Activated T-helper 17 cell treated with anti-CD3 and anti-CD28 coated beads, Interleukin-2, amount 50 U/mL, for 72 hours (primary cell): ENCODE measurements at regions not wholly inside any gene's neighbourhood (a gene's known extent, or its start where the extent isn't known, plus 50 kb on each side); places are given as distances from the start of the nearest gene placed in this dataset.
A peak's percentile ranks its signal among the peaks of the same experiment; 100 is the strongest.

Source experiments
- ATAC-seq: fragments of 150-1000 bp; cut with Tn5 transposase; replicated peaks from 2 replicates; pipeline ENCODE4 v1.10.0; 2021; ENCODE audit warnings: mild to moderate bottlenecking, moderate library complexity
- H3K27ac Mint-ChIP-seq: one replicate; pipeline ENCODE4 v1.8.0; 2022; ENCODE audit warnings: mixed read lengths
- H3K27me3 Mint-ChIP-seq: one replicate; pipeline ENCODE4 v1.8.0; 2022; ENCODE audit warnings: mixed read lengths
- H3K36me3 Mint-ChIP-seq: one replicate; pipeline ENCODE4 v1.8.0; 2022; ENCODE audit warnings: low read depth, mild to moderate bottlenecking, mixed read lengths
- H3K4me1 Mint-ChIP-seq: one replicate; pipeline ENCODE4 v1.8.0; 2022; ENCODE audit warnings: mixed read lengths
- H3K4me3 Mint-ChIP-seq: one replicate; pipeline ENCODE4 v1.8.0; 2022; ENCODE audit warnings: mild to moderate bottlenecking, mixed read lengths
- H3K9me3 Mint-ChIP-seq: one replicate; pipeline ENCODE4 v1.8.0; 2022; ENCODE audit warnings: mixed read lengths

DNA sequence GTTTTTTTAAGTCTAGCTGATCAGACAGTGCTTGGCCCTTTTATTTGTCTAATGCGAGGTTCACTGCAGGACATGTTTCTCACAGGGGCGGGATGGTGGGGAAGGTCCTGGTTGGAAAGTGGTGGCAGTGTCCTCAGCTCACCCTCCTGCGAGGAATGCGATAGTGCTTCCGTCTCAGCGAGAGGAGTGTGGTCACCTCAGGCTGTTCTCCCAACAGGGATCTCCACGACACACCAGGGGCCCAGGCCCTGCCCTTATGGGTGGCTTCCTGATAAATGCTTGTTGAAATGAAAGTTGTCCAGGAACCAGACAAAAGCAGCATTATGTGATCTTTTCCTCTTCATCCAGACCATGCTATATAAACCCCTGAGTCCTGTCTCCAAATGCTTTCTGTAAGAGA, 70.1 kb downstream of the BOLA3 start:
- H3K27me3 Mint-ChIP-seq, result no peaks in the 10 kb centered on the region
- H3K9me3 Mint-ChIP-seq, result no peaks in the 10 kb centered on the region
- H3K36me3 Mint-ChIP-seq, result peaks cover 86% of the 10 kb centered on the region
- H3K4me3 Mint-ChIP-seq, result no peak overlapping the region
- H3K27ac Mint-ChIP-seq, result peak overlapping the region; percentile 33
- H3K4me1 Mint-ChIP-seq, result peaks cover 16% of the 10 kb centered on the region
- ATAC-seq, result no peak

DNA sequence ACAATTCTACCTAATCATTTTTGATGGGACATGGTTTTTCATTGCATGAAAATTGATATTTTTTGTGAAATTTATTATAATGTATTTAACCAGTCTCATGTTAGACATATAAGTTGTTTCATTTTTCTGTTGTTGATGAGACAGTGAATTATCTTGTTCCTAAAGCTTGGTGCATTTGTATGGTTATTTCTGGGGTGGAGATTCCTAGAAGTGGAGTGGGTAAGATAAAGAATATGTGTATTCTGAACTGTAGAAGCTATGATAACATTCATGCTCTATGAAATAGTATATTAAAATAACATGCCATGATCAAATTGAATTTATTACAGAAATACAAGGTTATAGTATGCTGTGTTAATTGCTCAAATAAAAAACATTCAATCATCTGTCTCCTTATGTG, 69.2 kb downstream of the BOLA3 start:
- peaks cover 86% of the 10 kb centered on the region for H3K36me3 Mint-ChIP-seq
- peaks cover 16% of the 10 kb centered on the region for H3K4me1 Mint-ChIP-seq
- ATAC-seq, result no peak
- no peak overlapping the region for H3K4me3 Mint-ChIP-seq
- H3K27me3 Mint-ChIP-seq, result no peaks in the 10 kb centered on the region
- H3K27ac Mint-ChIP-seq, result no peak overlapping the region
- no peaks in the 10 kb centered on the region for H3K9me3 Mint-ChIP-seq

DNA sequence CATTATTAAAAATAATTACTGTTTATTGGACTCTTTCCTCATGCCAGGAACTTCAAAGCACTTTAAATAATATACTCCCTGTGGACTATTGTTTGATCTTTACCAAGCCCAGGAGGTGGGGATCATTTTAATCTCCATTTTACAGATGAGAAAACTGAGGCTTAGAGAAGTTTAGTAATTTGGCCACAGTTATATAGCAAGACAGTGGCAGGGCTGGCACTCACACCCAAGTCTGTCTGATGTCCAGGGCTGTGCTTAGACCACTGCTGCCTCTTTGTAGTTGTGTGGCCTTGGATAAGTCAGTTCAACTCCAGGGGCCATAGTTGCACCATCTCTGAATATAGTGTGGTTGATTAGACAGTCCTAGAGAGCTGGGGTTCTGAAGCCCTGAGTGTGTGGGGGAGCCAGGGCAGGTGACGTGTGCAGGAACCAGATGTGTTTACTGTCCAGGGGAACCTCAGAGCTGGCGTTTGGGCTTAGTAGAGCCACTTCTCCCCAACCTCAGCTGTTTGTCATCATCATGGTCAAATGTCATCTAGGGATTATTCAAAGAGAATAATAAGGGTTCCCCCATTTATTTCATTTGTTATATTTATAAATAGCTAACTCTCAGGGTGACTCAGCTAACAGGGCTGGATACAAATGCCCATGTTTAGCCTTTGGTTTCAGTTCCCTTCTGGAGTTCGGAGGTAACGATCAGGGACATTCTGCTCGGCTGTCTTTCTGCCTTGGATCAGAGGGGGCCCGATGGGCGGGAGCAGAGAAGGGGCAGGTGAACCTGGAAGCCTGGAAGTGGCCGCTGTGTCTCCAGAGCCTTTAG, 68.0 kb downstream of the BOLA3 start:
- no peak overlapping the region for H3K27ac Mint-ChIP-seq
- H3K36me3 Mint-ChIP-seq, result peaks cover 86% of the 10 kb centered on the region
- H3K9me3 Mint-ChIP-seq, result no peaks in the 10 kb centered on the region
- H3K4me3 Mint-ChIP-seq, result no peak overlapping the region
- H3K27me3 Mint-ChIP-seq, result no peaks in the 10 kb centered on the region
- ATAC-seq, result no peak
- peaks cover 11% of the 10 kb centered on the region for H3K4me1 Mint-ChIP-seq

DNA sequence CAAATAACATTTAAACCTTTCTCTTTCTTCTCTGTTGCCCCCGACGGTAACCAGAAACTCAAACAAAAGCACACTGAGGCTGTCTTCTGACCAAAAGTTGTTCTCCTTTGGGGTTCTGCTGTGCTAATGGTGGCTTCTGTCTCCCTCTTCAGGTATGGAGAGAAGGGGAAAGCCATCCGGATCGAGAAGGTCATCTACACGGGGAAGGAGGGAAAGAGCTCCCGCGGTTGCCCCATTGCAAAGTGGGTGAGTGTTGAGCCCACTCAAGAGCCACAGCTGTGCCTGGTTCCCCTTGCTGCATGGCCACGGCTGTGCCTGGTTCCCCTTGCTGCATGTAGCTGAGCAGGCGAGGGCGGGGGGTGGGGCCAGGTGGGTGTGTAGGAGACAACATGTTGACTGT, 67.4 kb downstream of the BOLA3 start:
- Mint-ChIP-seq H3K4me3 (no peak overlapping the region), H3K36me3 (peaks cover 86% of the 10 kb centered on the region), H3K27ac (no peak overlapping the region), H3K4me1 (peaks cover 11% of the 10 kb centered on the region), H3K9me3 (no peaks in the 10 kb centered on the region), H3K27me3 (no peaks in the 10 kb centered on the region)
- no peak for ATAC-seq

DNA sequence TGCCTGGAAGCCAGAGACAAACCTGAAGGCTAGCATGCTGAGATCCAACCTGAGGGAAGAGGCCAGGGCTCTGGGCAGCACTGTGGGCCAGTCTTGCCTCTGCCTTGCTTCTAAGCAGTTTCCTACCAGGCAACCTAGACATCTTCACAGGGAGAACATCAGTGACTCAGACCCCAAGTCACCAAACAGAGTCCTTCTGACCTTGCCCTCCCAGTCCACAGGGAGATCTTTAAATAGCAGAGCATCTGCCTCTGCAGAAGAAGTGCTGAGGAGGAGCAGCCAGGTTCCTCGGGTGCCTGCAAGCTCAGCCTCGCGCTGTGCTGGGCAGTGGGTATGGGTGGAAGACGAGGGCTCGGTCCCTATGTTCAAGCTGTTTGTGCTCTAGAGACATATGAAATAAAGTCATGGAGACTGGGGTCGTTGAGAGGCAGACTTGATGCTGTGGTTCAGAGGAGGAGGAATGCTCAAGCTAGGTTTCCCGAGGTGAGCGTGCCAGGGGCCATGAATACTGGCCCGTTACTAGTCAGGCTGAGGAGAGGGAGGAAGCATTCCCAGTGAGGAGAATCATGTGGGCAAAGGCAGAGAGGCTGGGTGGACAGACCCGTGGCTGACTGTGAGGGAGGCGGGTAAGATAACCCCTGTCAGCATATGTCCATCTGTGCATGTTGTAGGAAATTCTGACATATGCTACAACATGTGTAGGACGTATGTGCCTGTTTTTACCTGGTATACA, 66.5 kb downstream of the BOLA3 start:
- peaks cover 6% of the 10 kb centered on the region for H3K4me1 Mint-ChIP-seq
- no peak overlapping the region for H3K27ac Mint-ChIP-seq
- no peak for ATAC-seq
- H3K4me3 Mint-ChIP-seq, result no peak overlapping the region
- peaks cover 86% of the 10 kb centered on the region for H3K36me3 Mint-ChIP-seq
- no peaks in the 10 kb centered on the region for H3K9me3 Mint-ChIP-seq
- no peaks in the 10 kb centered on the region for H3K27me3 Mint-ChIP-seq

DNA sequence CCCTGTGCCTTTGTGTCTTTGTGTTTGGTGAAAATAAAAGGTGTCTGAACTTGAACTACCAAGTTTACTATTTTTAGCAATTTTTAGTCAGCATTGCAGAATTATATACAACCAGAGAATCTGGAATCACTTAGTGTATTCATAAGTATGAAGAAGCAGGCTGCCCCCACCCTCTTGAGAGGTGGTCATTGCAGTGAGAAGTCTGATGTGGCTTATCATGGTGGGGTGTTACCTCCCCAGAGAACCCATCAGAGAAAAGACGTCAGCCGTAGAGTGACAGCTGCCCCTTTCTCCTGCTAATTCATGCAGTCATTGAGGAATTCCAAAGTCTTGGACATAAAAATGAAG, 66.0 kb downstream of the BOLA3 start:
- Mint-ChIP-seq H3K9me3 (no peaks in the 10 kb centered on the region), H3K4me1 (peaks cover 7% of the 10 kb centered on the region), H3K4me3 (no peak overlapping the region), H3K27me3 (no peaks in the 10 kb centered on the region), H3K27ac (peak overlapping the region; percentile 45), H3K36me3 (peaks cover 86% of the 10 kb centered on the region)
- ATAC-seq, result no peak

DNA sequence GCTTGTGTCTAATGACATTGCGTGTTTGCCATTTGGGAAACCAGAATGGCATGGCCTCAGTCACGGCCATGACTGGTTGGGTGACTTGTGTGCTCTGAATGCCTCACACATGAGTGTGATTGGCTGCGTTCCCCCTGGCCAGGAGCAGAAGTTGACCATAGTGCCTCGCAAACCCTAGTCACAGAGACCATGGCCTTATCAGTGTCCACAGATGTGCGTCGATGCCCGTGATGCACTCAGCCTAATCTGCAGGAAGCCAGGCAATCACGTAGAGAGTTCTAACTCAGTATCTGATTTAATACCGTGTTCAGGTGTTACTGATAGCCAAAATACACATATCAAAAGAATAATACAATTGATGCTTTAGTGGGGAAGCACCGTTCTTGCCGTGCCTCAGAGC, 64.0 kb downstream of the BOLA3 start:
- Mint-ChIP-seq H3K4me1 (peaks cover 10% of the 10 kb centered on the region), H3K9me3 (no peaks in the 10 kb centered on the region), H3K36me3 (peaks cover 91% of the 10 kb centered on the region), H3K27me3 (no peaks in the 10 kb centered on the region), H3K27ac (no peak overlapping the region), H3K4me3 (no peak overlapping the region)
- no peak for ATAC-seq
